Ishikawa (cell line): ENCODE measurements at regions not wholly inside any gene's neighbourhood (a gene's known extent, or its start where the extent isn't known, plus 50 kb on each side); places are given as distances from the start of the nearest gene placed in this dataset.

ENCODE experiments used
- CEBPB ChIP-seq: IDR thresholded peaks from 2 replicates; pipeline ENCODE4 v1.6.1; 2012
- CREB1 ChIP-seq: IDR thresholded peaks from 2 replicates; pipeline ENCODE4 v1.6.1; 2012; ENCODE audit warnings: low read depth
- EGR1 ChIP-seq: IDR thresholded peaks from 2 replicates; pipeline ENCODE4 v1.6.1; 2012
- EP300 ChIP-seq: IDR thresholded peaks from 2 replicates; pipeline ENCODE4 v1.6.1; 2012; ENCODE audit warnings: borderline replicate concordance
- FOXM1 ChIP-seq: IDR thresholded peaks from 2 replicates; pipeline ENCODE4 v1.6.1; 2012; ENCODE audit warnings: low read depth, borderline replicate concordance
- MAX ChIP-seq: IDR thresholded peaks from 2 replicates; pipeline ENCODE4 v1.6.1; 2012
- NFIC ChIP-seq: IDR thresholded peaks from 2 replicates; pipeline ENCODE4 v1.6.1; 2012
- RAD21 ChIP-seq: IDR thresholded peaks from 2 replicates; pipeline ENCODE4 v1.6.1; 2012; ENCODE audit warnings: low read depth
- REST ChIP-seq: IDR thresholded peaks from 2 replicates; pipeline ENCODE4 v1.6.1; 2012; ENCODE audit warnings: low read depth, mild to moderate bottlenecking
- TAF1 ChIP-seq: IDR thresholded peaks from 2 replicates; pipeline ENCODE4 v1.6.1; 2012; ENCODE audit warnings: low read depth, mild to moderate bottlenecking
- TCF12 ChIP-seq: IDR thresholded peaks from 2 replicates; pipeline ENCODE4 v1.6.1; 2012; ENCODE audit warnings: low read depth
- TEAD4 ChIP-seq: IDR thresholded peaks from 2 replicates; pipeline ENCODE4 v1.6.1; 2012
- USF1 ChIP-seq: IDR thresholded peaks from 2 replicates; pipeline ENCODE4 v1.6.1; 2012
- YY1 ChIP-seq: IDR thresholded peaks from 2 replicates; pipeline ENCODE4 v1.6.1; 2012; ENCODE audit warnings: low read depth
- ZBTB7A ChIP-seq: IDR thresholded peaks from 2 replicates; pipeline ENCODE4 v1.6.1; 2012; ENCODE audit warnings: low read depth

GRCh38 chr10:29895456-29895855 is 163.9 kb downstream of the JCAD start:
- TF ChIP-seq TCF12 (no peak), YY1 (no peak), CREB1 (no peak), NFIC (no peak), ZBTB7A (no peak), REST (no peak), RAD21 (no peak), USF1 (no peak), EGR1 (no peak), MAX (no peak), FOXM1 (no peak), EP300 (no peak), TAF1 (no peak), CEBPB (no peak), TEAD4 (no peak)

- TF ChIP-seq USF1 (no peak), CEBPB (no peak), TEAD4 (no peak), FOXM1 (no peak), ZBTB7A (no peak), YY1 (no peak), EP300 (no peak), REST (no peak), TCF12 (no peak), NFIC (no peak), CREB1 (no peak)
Observed at GRCh38 chr10:29888321-29888720, 171.1 kb downstream of the JCAD start.

GRCh38 chr10:29886299-29886698 is 173.1 kb downstream of the JCAD start:
- TF ChIP-seq TAF1, result no peak
- no peak for TF ChIP-seq FOXM1
- no peak for TF ChIP-seq REST

GRCh38 chr10:29883231-29883630 is 176.2 kb downstream of the JCAD start:
- no peak for TF ChIP-seq TAF1
- no peak for TF ChIP-seq YY1
- TF ChIP-seq TCF12, result no peak

- TF ChIP-seq RAD21, result no peak
- no peak for TF ChIP-seq TAF1
- no peak for TF ChIP-seq CEBPB
- TF ChIP-seq MAX, result no peak
- no peak for TF ChIP-seq REST
- TF ChIP-seq EGR1, result no peak
- no peak for TF ChIP-seq ZBTB7A
- no peak for TF ChIP-seq FOXM1
- no peak for TF ChIP-seq USF1
- TF ChIP-seq EP300, result no peak
- no peak for TF ChIP-seq TCF12
- TF ChIP-seq CREB1, result no peak
- no peak for TF ChIP-seq YY1
- no peak for TF ChIP-seq NFIC
- TF ChIP-seq TEAD4, result no peak
Observed at GRCh38 chr10:29882766-29883165, 176.6 kb downstream of the JCAD start.
